ENCODE measurements at regions not wholly inside any gene's neighbourhood (a gene's known extent, or its start where the extent isn't known, plus 50 kb on each side); places are given as distances from the start of the nearest gene placed in this dataset.
A peak's percentile ranks its signal among the peaks of the same experiment; 100 is the strongest.

DNA sequence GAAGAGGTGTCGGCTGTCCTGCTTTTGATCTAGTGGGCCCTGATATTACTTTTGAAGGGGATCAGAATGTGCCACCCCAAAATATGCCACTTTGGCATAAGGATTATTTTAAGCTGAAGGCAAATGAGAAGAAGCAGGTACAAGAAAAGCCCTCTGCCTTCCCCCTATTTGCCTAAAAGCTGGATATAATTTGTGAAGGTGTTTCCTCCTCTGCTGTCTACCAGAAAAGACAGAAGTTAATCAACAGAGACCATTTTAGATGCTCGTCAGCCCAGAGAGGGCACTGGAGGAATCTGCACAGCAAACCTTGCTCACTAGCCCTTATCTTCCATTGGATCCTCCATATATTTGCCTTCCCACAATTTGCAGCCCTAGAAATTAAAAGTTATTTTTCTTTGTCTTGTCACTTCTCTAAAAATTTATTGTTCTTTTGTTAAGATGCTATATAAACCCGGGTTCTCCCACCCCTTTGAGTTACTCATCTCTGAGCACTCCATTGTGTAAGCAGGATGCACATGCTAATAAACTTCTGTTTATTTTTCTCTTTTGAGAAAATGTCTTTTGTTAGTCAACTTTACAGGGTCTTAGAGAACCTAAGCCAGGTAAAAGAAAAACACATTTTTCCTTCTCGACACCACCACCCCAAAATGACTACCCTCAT, 163.2 kb upstream of the SLC1A4 start:
- no peak for DNase-seq (ENCODE audit: low read depth in 3 of 3, low spot score in 1 of 3)

DNA sequence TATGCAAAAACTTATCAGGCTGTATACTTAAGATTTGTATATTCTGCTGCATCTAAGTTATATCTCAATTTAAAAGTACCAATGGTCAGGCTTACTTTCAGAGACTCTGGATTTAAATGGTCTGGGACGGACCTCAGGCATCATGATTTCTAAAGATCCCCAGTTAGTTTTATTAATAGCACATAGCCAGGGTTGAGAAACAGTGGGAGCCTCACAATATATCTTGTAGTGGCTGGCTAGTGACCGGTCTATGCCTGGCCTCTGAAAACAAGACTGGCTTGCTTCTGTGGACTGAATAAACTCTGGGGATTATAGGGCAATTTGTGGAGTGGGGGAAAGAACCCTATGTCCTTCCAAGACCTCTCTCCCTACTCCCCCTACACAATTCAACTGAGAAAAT, 162.5 kb upstream of the SLC1A4 start:
- no peak for DNase-seq (ENCODE audit: low read depth in 3 of 3, low spot score in 1 of 3)

DNA sequence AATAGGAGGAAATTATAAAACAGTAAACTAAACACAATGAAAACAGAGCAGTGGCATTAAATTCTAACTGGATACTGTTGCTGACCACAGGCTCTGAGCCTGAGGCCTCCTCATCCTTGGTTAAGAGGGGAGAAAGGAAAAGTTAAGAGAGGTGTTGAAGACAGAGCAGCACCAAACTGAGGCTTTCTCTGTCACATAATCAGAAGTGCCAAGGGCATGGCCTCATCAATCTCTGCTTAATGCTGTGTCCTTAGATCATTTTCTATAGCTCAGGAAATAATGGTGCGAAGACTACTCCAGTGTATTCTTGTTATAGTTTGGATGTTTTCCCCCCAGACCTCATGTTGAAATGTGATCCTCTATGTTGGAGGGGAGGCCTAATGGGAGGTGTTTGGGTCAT, 160.9 kb upstream of the SLC1A4 start:
- no peak for DNase-seq (ENCODE audit: low read depth in 3 of 3, low spot score in 1 of 3)

DNA sequence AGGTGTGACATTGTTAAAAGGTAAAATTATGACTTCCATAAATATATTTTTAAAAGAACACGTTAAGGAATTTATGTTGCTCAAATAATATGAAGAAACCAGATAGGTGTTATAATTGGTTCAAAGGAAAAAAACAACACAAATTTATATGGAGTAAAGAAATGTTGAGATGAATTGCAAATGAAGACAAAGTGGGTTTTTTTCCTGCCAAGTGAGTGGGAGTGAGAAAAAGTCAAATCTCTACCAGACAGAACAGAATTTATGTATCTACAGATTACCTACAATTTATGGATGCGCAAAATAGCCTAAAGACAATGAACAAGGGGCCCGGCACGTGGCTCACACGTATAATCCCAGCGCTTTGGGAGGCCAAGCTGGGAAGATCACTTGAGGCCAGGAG, 159.7 kb upstream of the SLC1A4 start:
- DNase-seq (ENCODE audit: low read depth in 3 of 3, low spot score in 1 of 3) = no peak

DNA sequence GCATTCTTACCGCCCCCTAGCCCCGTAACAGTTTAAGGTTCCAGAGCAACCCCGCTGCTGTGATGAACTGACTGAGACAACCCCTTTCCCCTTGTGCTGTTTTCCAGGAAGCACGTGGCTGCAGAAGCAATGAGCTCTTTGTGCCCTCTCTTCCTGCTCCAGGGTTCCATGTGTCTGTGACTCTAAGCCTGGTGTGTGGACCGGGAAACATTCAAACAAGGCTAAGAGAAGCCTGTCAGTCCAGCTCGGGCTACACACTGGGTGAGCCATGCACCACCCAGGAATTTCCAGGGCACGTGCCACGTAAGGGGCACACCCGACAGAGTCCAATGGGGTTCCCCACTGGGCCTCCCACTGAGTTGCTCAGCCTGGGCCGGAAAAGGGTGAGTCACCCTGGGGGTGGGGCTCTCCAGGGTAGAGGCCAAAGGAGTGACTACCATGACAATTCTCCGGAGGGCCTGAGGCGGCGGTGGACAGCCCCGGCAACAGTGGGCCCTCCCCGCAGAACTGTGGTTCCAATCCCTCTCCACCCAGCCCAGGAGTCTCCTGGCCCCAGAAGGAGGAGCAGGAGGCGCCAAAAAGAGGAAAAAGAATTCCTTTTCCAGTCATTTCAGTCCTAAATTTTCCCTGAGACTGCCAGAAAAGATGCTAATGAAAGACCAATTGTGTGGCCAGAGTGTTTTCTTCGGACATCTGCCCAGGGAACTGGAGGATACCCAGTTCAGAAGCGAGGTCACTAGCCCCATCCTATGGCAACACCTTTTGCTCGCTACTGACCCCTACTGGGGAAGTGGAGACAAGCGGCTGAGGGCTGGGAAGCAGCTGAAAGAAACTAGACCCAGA, 157.8 kb upstream of the SLC1A4 start:
- DNase-seq (ENCODE audit: low read depth in 3 of 3, low spot score in 1 of 3) = peak; percentile 51 to 73 (median 54)

DNA sequence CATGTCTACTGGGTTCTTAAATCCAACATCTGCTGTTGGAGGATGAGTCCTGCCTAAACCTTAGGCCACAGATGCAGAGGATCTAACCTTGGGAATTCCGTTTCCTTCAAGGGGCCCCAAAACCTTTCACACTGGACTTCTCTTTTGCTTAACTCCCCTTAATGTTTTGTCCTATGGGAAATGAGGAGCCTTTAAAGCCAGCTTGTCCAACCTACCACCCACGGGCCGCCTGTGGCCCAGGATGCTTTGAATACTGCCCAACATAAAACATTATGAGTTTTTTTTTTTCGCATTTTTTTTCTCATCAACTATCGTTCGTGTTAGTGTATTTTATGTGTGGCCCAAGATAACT, 157.2 kb upstream of the SLC1A4 start:
- no peak for DNase-seq (ENCODE audit: low read depth in 3 of 3, low spot score in 1 of 3)

DNA sequence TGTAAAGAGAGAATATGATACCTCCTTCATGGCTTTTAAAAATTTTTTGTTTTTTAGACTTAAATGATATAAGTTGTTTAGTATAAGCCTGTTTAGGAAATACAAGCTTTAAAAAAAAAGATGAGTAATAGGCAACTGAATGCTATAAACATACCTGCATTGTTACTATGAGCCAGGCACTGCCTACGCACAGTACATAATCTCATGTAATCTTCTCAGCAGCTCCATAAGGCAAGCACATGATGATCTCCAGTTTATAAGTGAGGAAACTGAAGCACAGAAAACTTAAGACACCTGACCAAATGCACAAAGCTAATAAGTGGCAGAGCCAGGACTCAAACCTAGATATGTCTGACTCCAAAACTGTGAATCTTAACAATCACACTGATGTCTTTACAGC, 156.3 kb upstream of the SLC1A4 start:
- no peak for DNase-seq (ENCODE audit: low read depth in 3 of 3, low spot score in 1 of 3)

DNA sequence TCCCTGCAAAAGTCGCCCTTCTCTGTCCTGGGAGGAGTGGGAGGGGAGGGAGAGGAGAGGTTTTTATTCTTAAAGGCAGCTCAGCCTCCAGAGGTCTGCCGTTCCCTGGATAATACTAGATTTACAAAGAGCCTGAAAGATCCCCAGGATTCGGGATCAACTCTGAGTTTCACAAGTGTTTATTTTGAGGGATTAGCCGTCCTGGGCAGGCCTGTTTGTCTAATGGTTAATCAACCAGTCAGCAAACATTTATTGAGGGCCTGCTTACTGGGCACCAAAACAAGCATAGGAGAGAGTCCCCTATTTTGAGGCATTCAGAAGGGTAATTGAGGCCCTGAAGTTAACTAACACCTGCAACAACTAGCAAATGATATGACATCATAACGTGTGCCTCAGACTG, 152.6 kb upstream of the SLC1A4 start:
- no peak for DNase-seq (ENCODE audit: low read depth in 3 of 3, low spot score in 1 of 3)

DNA sequence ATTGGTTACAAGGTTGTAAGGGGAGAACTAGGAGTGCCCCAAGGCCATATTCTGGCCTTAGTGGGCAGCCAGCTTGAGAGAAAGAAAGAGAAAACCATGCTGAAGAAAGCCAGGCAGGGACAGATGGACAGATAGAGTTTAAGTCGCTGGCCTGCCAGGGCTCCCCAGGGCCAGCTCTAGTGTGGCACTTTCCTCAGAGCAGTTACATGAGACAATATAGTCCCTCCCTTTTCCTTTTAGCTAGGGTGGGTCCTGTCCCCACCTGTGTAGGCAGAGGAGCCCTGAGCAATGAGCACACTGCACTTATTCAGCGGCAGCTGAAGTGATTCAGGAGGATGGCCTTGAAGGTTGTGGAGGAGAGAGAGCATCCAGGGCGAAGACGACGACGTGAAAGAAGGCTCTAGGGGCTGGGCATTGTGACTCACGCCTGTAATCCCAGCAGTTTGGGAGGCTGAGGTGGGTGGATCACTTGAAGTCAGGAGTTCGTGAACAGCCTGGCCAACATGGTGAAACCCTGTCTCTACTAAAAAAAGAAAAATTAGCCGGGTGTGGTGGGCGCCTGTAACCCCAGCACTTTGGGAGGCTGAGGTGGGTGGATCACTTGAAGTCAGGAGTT, 152.0 kb upstream of the SLC1A4 start:
- no peak for DNase-seq (ENCODE audit: low read depth in 3 of 3, low spot score in 1 of 3)

DNA sequence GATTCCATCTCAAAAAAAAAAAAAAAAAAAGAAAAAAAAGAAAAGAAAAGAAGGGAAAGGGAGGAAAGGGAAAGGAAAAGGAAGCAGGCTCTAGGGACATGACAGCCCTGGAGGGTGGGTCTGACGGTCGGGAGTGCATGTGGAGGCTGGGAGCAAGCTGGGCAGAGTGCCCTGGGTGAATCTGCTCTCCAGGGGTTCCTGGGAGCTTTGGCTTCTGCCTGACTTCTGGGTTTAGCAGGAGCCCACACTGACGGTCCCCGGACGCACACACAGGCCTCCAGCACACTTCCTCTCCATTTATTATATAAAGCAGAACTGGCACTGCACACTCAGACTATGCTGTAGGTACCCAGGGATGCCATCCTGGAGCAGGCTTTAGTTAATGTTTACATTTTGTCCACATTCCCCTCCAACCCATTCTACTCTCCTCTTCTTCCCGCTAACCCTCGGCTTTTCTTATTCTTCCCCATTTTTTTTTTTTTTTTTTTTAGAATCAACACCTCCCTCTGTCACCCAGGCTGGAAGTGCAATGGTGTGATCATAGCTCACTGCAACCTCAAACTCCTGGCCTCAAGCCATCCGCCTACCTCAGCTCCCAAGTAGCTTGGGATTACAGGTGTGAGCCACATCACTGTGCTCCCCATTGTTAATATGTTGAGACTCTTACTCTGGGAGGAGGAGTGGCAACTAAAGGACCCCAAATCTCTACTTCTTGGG, 151.1 kb upstream of the SLC1A4 start:
- no peak for DNase-seq (ENCODE audit: low read depth in 3 of 3, low spot score in 1 of 3)

DNA sequence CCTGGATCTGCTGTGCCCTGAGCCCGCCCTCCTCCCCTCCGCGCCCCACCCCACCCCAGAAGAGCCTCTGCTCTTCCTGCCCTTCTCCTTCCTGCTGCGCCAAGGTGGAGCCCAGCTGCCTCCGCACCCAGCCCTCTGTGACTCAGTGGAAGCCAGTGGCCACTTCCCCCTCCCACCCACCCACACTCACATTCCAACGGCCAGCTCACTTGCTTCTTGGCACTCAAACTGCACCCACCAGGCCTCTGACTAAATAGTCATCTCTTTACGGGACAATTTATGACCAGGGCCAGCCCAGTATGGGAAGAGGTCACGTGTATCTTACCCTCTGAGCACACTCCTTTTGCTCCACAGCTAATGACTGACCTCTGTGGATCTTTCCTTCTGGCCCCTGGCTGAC, 150.4 kb upstream of the SLC1A4 start:
- no peak for DNase-seq (ENCODE audit: low read depth in 3 of 3, low spot score in 1 of 3)

DNA sequence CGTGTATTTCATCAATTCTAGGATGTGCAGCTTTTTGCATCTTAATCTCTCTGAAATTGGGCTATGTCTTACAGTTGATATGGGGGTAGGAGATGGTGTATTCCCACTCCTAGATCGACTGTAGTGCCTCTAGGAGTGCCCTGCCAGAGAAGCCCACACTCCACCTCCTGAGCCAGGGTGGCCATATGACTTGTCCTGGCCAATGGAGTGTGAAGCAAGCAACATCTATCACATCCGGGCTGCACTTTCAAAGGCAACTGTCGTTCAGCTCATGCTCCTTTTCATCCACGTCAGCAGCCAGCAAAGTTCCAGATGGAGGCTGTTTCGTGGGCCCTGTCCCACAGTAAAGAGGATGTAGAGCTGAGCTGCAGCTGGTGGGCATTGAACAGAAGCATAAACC, 149.4 kb upstream of the SLC1A4 start:
- DNase-seq (ENCODE audit: low read depth in 3 of 3, low spot score in 1 of 3) = no peak

DNA sequence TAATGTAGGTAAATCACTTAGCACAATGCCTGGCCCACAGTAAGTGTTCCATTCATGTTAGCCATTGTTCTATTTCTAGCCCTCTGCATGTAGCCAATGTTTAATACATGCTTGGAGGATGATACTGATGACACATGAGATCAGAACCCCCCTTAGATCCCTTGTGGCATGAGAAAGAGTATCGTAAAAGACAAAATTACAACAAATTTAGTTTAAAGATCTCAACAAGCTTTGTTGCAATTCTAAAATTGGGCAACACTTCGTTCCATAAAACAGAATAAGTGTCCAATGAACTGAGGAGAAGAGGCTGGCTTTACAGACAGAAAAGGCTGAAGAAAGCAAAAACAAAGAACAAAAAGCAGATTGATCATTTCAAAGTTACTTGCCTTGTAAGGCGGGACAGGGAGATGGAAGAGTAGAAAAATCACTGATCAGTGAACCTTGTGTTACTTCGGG, 148.7 kb upstream of the SLC1A4 start:
- DNase-seq (ENCODE audit: low read depth in 3 of 3, low spot score in 1 of 3) = no peak

DNA sequence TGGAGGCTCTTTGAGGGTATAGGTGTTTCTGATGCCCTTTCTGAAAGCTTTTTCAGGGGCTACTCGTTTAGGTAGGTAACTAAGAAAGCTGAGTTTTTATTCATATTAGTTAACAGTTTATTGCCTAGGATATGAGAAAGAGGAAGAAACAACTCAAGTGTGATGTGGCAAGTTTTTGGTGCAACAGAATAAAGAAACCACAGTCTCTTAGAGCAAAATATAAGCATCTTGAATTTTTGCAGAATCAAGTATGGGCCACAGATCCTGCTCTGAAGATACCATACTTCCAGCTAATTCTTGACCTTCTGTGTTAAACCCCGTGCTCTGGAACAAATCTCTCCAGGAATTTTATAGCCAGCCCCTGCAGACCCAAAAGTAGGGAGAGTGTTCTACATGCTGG, 147.7 kb upstream of the SLC1A4 start:
- DNase-seq (ENCODE audit: low read depth in 3 of 3, low spot score in 1 of 3) = no peak

DNA sequence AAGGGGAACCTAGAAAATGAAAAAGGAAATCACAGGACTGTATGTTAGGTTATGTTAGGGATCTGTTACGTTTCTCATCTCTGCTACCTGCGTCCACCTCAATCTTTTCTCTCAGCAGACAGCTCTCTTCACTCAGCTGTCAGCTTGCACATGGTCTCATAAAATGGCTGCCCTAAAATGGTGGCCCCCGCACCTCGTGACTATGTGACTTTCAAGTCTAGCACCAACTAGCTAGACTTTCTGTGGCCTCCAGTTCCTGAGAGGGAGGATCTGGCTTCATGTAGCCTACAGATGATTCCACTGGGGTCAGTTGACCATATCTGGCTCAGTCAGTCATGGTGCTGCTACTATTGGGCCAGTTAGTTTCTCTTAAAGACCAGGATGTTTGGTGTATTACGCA, 147.2 kb upstream of the SLC1A4 start:
- DNase-seq (ENCODE audit: low read depth in 3 of 3, low spot score in 1 of 3) = no peak

DNA sequence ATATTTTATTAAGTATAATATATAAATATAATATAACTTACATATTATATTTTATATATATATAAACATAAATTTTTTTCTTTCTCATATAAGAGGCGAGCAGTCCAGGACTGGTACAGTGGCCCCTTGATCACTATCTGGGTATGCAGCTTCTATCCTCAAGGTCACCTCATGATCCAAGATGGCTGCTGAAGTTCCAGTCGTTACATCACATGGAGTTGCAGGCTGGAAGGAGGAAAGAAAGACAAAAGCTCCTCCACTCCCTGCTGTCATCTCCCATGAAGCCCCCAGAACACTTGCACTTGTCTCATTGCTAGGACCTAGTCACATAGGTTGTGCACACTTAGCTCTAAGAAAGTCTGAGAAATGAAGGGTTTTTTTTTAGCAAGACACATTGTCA, 145.1 kb upstream of the SLC1A4 start:
- DNase-seq (ENCODE audit: low read depth in 3 of 3, low spot score in 1 of 3) = no peak

DNA sequence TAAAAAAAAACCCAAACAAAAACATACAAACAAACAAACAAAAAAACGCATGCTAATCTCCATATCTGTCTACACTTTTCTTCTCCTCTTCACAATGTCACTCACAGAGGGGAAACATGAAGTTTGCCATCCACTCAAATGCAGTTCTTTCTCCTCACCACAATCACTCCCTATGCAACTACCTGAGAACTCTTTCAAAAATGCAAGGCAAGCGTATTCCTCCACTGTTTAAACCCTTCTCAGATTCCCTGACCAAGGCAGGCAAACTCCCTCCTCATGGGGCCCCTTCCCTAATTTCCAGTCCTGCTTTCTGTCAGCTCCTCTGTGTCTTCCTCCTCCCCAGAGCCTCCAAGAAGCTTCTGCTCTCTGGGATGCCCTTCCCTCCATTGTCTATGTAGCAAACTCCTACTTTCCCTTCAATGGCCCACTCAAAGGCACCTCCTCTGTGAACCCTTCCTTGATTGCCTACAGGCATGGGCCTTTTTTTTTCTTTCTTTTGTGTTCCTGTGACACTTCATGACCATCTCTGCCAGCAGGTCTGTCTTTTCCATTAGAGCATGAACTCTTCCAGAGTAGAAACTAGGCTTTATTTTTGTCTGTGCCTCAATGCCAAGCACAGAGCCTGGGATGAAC, 143.8 kb upstream of the SLC1A4 start:
- no peak for DNase-seq (ENCODE audit: low read depth in 3 of 3, low spot score in 1 of 3)

DNA sequence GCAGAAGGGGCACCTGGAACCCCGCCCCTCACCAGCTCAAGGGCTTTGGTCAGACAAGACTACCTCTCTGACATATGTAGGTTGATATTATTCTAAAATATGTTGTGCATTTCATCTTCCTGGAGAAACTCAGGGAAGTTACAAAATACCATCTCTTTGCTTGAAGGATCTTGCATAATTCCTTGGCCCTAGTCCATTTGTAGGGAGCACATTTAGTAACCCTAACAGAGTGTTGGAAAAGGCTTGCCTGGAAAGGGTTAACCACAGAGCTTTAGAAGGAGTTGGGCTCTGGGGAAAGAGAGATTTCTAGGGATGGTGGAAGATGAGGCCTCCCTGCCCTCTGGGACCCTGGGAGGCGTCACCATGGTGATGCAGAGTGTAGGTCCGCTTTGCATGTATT, 143.0 kb upstream of the SLC1A4 start:
- DNase-seq (ENCODE audit: low read depth in 3 of 3, low spot score in 1 of 3) = no peak

DNA sequence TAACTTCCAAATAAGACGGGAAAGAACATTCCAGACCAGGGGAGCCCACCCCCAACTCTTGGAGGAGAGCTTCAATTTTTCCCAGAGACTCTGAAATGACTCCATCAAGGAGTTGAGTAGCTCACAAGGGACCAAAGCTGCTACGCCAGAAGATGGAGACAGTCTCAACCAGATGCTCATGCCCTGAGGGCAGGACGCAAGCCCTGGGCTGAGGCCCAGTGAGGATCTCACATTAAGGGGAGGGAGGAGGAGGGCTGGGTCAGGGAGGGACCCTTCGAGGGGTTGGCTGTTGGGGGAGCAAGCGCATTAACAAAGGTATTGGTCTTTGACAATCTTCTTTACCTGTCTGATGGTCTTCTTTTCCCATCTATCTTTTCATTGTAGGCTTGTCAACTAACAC, 141.3 kb upstream of the SLC1A4 start:
- DNase-seq (ENCODE audit: low read depth in 3 of 3, low spot score in 1 of 3) = no peak

DNA sequence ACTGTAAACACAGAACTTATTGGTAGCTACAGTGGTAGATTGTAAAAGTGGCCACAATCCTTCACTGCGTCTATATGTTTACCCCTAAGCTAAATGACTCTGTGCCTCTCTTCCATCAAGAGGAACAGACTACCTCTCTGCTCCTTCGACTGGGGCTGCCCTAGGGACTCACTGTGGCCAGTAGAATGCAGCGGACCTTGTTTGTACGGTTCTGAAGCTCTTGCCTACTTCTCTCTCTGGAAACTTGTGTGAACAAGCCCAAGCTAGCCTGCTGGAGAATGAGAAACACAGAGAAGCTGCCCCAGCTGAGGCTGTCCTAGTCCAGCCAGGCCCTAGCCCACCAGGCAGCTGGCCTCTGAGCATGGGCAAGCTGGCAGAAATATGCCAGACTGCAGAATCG, 140.8 kb upstream of the SLC1A4 start:
- DNase-seq (ENCODE audit: low read depth in 3 of 3, low spot score in 1 of 3) = no peak

DNA sequence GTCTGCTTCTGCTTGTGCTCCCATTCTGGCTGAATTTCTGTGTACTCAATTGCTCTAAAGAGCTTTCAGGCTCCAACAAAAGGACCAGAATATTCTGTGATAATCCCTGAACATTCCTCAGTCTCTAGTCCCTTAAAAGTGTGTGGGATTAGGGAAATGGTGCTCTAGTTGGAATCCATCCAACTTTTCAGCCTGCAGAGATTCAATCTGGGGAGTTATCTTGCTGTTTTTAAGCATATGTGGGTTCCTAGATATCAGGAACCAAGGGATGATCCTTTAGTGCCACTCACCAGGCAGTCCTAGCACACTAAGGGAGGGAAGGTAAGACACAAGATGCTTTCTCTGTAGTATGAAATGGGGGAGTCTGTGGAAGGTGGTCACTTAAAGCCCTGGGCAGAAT, 140.3 kb upstream of the SLC1A4 start:
- DNase-seq (ENCODE audit: low read depth in 3 of 3, low spot score in 1 of 3) = no peak

Data from stimulated activated CD4-positive, alpha-beta T cell treated with anti-CD3 and anti-CD28 coated beads, TNF-alpha, amount 100 ng/mL, for 1 hour (primary cell).